HG03571 (cell line): ENCODE measurements at regions not wholly inside any gene's neighbourhood (a gene's known extent, or its start where the extent isn't known, plus 50 kb on each side); places are given as distances from the start of the nearest gene placed in this dataset.
"Not testable (repeated sequence)": the region's sequence is repeated elsewhere in the genome, so short reads cannot be mapped to it uniquely, and the experiment has no call there.

Source experiments
- ATAC-seq: cut with Tn5 transposase; IDR thresholded peaks from one replicate; pipeline ENCODE4 v1.9.1; 2021; ENCODE audit not compliant: unreplicated experiment

- no peak for ATAC-seq
Measured at GRCh38 chr10:121690152-121690848, 92.1 kb upstream of the FGFR2 start.

DNA sequence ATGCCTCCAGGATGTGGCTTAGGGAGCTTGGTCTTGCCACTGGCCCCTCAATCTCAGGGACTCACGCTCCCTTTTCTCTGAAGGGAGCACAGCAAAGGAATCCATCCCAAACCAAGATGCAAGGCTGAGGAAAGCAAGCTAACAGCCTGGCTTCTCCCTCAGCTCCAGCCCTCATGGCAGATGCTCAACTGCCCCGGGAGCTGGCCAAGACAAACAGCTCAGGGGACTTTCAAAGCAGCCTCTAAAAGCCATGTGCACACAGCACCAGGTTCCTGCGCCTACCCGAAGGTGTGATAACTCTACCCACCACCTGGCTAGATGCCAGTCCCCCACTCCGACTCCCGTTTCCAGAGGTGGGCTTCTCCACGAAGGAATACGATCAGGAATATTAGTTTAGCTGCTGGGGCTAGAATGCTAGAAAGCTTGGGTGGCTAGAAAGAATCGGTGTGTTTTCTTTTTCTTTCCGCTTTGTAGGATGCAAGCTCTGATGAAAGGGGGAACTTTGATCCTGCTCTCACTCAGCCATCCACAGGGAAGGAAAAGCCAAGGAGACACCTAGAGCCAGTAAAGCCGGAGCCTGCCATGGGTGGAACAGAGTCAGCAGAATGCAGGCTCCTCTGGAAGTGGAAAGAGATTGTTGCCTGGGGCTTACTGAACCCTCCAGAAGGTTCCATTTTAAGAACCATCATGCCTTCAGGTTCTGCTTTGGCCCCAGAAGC is 89.0 kb upstream of the FGFR2 start:
- no peak for ATAC-seq

DNA sequence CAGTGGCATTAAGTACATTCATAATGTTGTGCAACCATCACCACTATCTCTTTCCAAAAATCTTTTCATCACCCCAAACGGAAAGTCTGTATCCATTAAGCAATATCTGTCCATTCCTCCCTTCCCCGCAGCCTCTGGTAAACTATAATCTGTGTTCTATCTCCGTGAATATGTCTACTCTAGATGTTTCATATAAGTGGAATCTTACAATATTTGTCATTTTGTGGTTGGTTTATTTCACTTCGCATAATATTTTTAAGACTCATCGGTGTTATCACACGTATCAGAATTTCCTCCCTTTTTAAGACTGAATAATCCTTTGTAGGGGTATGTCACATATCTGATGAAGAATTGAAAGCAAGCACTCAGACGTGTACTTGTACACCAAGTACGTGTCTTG is 86.0 kb upstream of the FGFR2 start:
- no peak for ATAC-seq

- no peak for ATAC-seq
Measured at GRCh38 chr10:121683816-121684215, 85.6 kb upstream of the FGFR2 start.

DNA sequence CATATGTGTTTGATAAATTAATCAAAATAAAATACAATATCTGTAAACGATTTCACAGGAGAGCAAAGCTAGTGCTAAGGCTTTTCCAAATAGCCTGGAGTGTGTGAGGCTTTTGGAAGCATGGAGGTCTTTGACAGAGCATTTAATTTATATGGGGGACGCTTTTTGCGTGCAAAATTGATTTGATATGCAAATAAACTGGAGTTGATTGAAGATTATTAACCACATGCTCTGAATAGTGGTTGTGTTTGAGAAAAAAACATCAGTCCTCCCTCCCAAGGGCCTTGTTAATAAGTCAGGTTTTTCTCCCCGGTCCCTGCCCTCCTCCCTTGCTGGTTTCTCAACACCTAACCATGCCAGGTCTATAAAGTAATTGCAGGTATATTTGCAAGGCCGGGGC is 85.1 kb upstream of the FGFR2 start:
- no peak for ATAC-seq

- ATAC-seq, result no peak
Measured at GRCh38 chr10:121681997-121682687, 83.9 kb upstream of the FGFR2 start.

GRCh38 chr10:121680879-121681655 is 82.8 kb upstream of the FGFR2 start:
- no peak for ATAC-seq

DNA sequence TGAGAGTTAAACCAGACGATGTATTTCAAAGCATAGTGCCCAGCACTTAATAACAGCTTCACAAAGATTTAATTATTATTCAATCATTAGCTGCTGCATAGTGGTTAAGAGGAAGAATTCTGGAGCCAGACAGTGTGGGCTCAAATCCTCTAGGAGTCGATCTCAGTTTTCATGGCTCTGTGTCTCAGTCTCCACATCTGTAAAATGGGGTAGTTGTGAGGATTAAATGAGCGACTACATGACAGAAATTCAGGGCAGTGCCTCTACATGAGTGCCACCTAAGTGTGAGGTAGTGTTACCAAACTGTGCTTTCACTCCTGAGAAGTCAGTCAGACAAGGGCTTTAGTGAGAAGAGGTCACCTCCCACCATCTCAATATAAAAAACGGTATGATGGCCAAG is 81.7 kb upstream of the FGFR2 start:
- ATAC-seq, result no peak

- ATAC-seq, result peak; percentile 86
Measured at GRCh38 chr10:121678631-121679174, 80.5 kb upstream of the FGFR2 start.

- no peak for ATAC-seq
Measured at GRCh38 chr10:121677880-121678279, 79.6 kb upstream of the FGFR2 start.

GRCh38 chr10:121675344-121675743 is 77.1 kb upstream of the FGFR2 start:
- ATAC-seq, result no peak

- no peak for ATAC-seq
Measured at GRCh38 chr10:121674885-121675284, 76.6 kb upstream of the FGFR2 start.

- no peak for ATAC-seq
Measured at GRCh38 chr10:121672733-121673132, 74.5 kb upstream of the FGFR2 start.

GRCh38 chr10:121669840-121670239 is 71.6 kb upstream of the FGFR2 start:
- ATAC-seq, result not testable (repeated sequence)

GRCh38 chr10:121669028-121669374 is 70.8 kb upstream of the FGFR2 start:
- ATAC-seq, result no peak

GRCh38 chr10:121668314-121669027 is 70.2 kb upstream of the FGFR2 start:
- no peak for ATAC-seq

DNA sequence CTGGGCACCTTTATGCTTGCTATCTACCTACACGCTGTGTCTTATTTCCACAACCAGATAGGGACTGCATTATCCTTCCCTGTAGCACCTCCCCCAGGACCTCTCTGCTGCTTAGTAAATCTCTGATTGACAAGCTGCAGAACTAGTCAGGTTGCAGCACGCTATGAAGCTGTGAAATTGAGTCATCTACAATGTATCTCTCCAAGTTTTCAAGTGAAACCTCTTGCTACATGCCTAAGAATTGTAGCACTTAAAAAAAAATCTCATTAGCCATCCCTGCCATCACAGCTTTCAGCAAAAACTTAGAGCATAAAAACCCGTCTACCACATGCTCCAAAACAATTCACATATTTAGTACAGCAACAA is 69.7 kb upstream of the FGFR2 start:
- ATAC-seq, result no peak

DNA sequence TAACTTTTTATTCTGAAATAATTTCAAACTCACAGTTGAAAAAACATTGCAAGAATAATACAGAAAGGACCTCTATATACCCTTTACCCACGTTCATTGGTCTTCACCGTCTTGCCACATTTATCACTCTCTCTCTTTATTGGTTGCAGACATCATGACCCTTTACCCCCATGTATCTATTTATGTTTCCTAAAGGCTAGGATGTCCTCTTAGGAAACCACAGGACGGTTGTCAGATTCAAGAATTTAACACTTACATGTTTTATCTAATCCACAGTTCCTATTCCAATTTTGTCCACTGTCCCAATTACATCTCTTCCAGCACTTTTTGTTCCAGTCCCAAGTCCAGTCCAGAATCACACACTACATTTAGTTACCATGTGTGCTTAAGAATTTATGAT is 67.6 kb upstream of the FGFR2 start:
- ATAC-seq, result no peak

DNA sequence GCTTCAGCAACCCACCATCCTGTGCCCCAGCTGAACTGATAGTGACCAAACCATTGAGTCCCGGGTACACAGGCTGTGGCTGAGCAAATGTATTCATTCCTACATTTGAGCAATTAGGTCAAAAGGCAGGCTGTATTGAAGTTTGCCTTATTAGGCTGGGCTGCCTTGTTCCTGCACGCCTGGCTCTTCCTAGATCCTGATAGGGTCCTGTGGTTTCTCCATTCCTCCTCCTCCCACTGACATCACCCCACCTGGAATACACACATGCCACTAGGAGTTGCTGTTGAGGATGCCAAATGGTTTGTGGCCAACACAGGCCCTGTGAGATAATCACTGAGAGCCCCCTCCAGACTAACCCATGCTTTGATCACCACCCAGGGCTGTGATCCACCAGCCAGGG is 66.4 kb upstream of the FGFR2 start:
- ATAC-seq, result no peak
